SK-N-SH (cell line): ENCODE measurements at regions not wholly inside any gene's neighbourhood (a gene's known extent, or its start where the extent isn't known, plus 50 kb on each side); places are given as distances from the start of the nearest gene placed in this dataset.

Source experiments
- CHD2 ChIP-seq: fragments of 150-350 bp; IDR thresholded peaks from 2 replicates; pipeline ENCODE4 v1.6.1; 2018; ENCODE audit warnings: low read length; ENCODE audit not compliant: partially characterized antibody
- CTCF ChIP-seq: fragments of 200-600 bp; sonication (generic); IDR thresholded peaks from 2 replicates; pipeline ENCODE4 v1.6.1; 2017; ENCODE audit warnings: antibody characterized with exemption, mild to moderate bottlenecking, moderate library complexity
- EP300 ChIP-seq, 2 experiments: IDR thresholded peaks; 2 replicates each; pipeline versions ENCODE4 v1.4.0 to v1.6.1; 2012; ENCODE audit warnings: borderline replicate concordance in 1 of 2, low read depth in 1 of 2, low read length in 1 of 2
- EZH2phosphoT487 ChIP-seq: fragments of 200-600 bp; sonication (generic); IDR thresholded peaks from 2 replicates; pipeline ENCODE4 v1.6.1; 2017; ENCODE audit warnings: low read depth, mixed run types, mild to moderate bottlenecking, antibody characterized with exemption, moderate library complexity, borderline replicate concordance
- GATA2 ChIP-seq: sonication (generic); formaldehyde crosslinking; IDR thresholded peaks from 2 replicates; pipeline ENCODE4 v1.5.0; 2020; ENCODE audit warnings: mild to moderate bottlenecking, missing genetic modification reagents
- IRF3 ChIP-seq: fragments of 150-350 bp; IDR thresholded peaks from 2 replicates; pipeline ENCODE4 v1.6.1; 2016; ENCODE audit warnings: mild to moderate bottlenecking, low read depth, low read length
- POLR2AphosphoS5 ChIP-seq: IDR thresholded peaks from 2 replicates; pipeline ENCODE4 v1.6.1; 2012; ENCODE audit warnings: low read depth, low read length
- RCOR1 ChIP-seq: fragments of 150-350 bp; IDR thresholded peaks from 2 replicates; pipeline ENCODE4 v1.6.1; 2017; ENCODE audit warnings: antibody characterized with exemption, low read length
- REST ChIP-seq: IDR thresholded peaks from 2 replicates; pipeline ENCODE4 v1.6.1; 2012; ENCODE audit warnings: mild to moderate bottlenecking, low read depth, low read length, moderate library complexity
- TCF12 ChIP-seq: IDR thresholded peaks from 2 replicates; pipeline ENCODE4 v1.4.0; 2012
- TEAD4 ChIP-seq: IDR thresholded peaks from 2 replicates; pipeline ENCODE4 v1.4.0; 2012; ENCODE audit warnings: mild to moderate bottlenecking, borderline replicate concordance; ENCODE audit not compliant: insufficient read depth
- YY1 ChIP-seq: IDR thresholded peaks from 2 replicates; pipeline ENCODE4 v1.4.0; 2012; ENCODE audit warnings: low read depth, mild to moderate bottlenecking

- TF ChIP-seq RCOR1 (no peak), CTCF (no peak), TCF12 (no peak), YY1 (no peak), CHD2 (no peak), REST (no peak), POLR2AphosphoS5 (no peak), IRF3 (no peak), EZH2phosphoT487 (no peak), GATA2 (CRISPR knock-in tag) (no peak), EP300 (IDR thresholded peaks at IDR 0.05; ENCODE audit: borderline replicate concordance in 1 of 2, low read depth in 1 of 2, low read length in 1 of 2) (no peak), TEAD4 (no peak)
Measured at GRCh38 chr2:66985906-66986305, 411.2 kb upstream of the ETAA1 start.
